H9 (cell line): ENCODE measurements at regions not wholly inside any gene's neighbourhood (a gene's known extent, or its start where the extent isn't known, plus 50 kb on each side); places are given as distances from the start of the nearest gene placed in this dataset.

Source experiments
- DNase-seq: peaks from one replicate; pipeline ENCODE4 v3.0.0-alpha.2; 2017
- H2AFZ ChIP-seq: one replicate; pipeline ENCODE4 v1.6.1; 2013; ENCODE audit warnings: mild to moderate bottlenecking, low read length, control low read depth, moderate library complexity
- H2AK5ac ChIP-seq: 2 replicates; pipeline ENCODE4 v1.6.1; 2013; ENCODE audit warnings: low read length, control low read depth, mixed read lengths; ENCODE audit not compliant: insufficient read length
- H2BK120ac ChIP-seq: one replicate; pipeline ENCODE4 v1.6.1; 2013; ENCODE audit warnings: low read depth, mild to moderate bottlenecking, low read length, control low read depth, inconsistent platforms; ENCODE audit not compliant: poor library complexity, severe bottlenecking
- H2BK12ac ChIP-seq: 2 replicates; pipeline ENCODE4 v1.6.1; 2013; ENCODE audit warnings: low read length, control low read depth, mixed read lengths, low read depth; ENCODE audit not compliant: insufficient read length
- H2BK15ac ChIP-seq: 2 replicates; pipeline ENCODE4 v1.6.1; 2013; ENCODE audit warnings: low read depth, low read length, control low read depth
- H2BK20ac ChIP-seq: one replicate; pipeline ENCODE4 v1.6.1; 2013; ENCODE audit warnings: low read depth, mild to moderate bottlenecking, low read length, control low read depth, inconsistent platforms; ENCODE audit not compliant: poor library complexity, severe bottlenecking
- H2BK5ac ChIP-seq: 2 replicates; pipeline ENCODE4 v1.6.1; 2013; ENCODE audit warnings: low read length, control low read depth, mixed read lengths; ENCODE audit not compliant: insufficient read length
- H3K14ac ChIP-seq: 2 replicates; pipeline ENCODE4 v1.6.1; 2013; ENCODE audit warnings: low read length, control low read depth; ENCODE audit not compliant: insufficient read depth
- H3K18ac ChIP-seq: 2 replicates; pipeline ENCODE4 v1.6.1; 2013; ENCODE audit warnings: low read depth, mild to moderate bottlenecking, mixed read lengths, low read length, control low read depth; ENCODE audit not compliant: insufficient read length
- H3K23ac ChIP-seq: 2 replicates; pipeline ENCODE4 v1.6.1; 2013; ENCODE audit warnings: low read length, control low read depth, mixed read lengths, low read depth; ENCODE audit not compliant: insufficient read length
- H3K23me2 ChIP-seq: 2 replicates; pipeline ENCODE4 v1.6.1; 2013; ENCODE audit warnings: low read depth, mild to moderate bottlenecking, mixed read lengths, low read length, control low read depth; ENCODE audit not compliant: insufficient read length, poor library complexity, severe bottlenecking
- H3K27ac ChIP-seq: 2 replicates; pipeline ENCODE4 v1.5.1; 2013; ENCODE audit warnings: low read length, control low read depth, mixed read lengths, low read depth; ENCODE audit not compliant: insufficient read length
- H3K27me3 ChIP-seq: 2 replicates; pipeline ENCODE4 v1.6.1; 2013; ENCODE audit warnings: low read length, control low read depth, inconsistent platforms; ENCODE audit not compliant: insufficient read depth
- H3K4ac ChIP-seq: 2 replicates; pipeline ENCODE4 v1.6.1; 2013; ENCODE audit warnings: low read depth, mild to moderate bottlenecking, control low read depth, inconsistent platforms, low read length, moderate library complexity
- H3K4me1 ChIP-seq: 2 replicates; pipeline ENCODE4 v1.6.1; 2013; ENCODE audit warnings: low read length, control low read depth, inconsistent platforms; ENCODE audit not compliant: insufficient read depth
- H3K4me2 ChIP-seq: 2 replicates; pipeline ENCODE4 v1.6.1; 2013; ENCODE audit warnings: low read length, control low read depth, mixed read lengths; ENCODE audit not compliant: insufficient read length, insufficient read depth
- H3K56ac ChIP-seq: 2 replicates; pipeline ENCODE4 v1.6.1; 2013; ENCODE audit warnings: low read depth, mild to moderate bottlenecking, mixed read lengths, low read length, control low read depth; ENCODE audit not compliant: insufficient read length
- H3K79me1 ChIP-seq: 2 replicates; pipeline ENCODE4 v1.6.1; 2013; ENCODE audit warnings: low read depth, mild to moderate bottlenecking, moderate library complexity, low read length, control low read depth, inconsistent platforms; ENCODE audit not compliant: insufficient read depth, poor library complexity, severe bottlenecking
- H3K79me2 ChIP-seq: 2 replicates; pipeline ENCODE4 v1.6.1; 2013; ENCODE audit warnings: low read length, control low read depth, inconsistent platforms; ENCODE audit not compliant: insufficient read depth
- H3K9ac ChIP-seq: 2 replicates; pipeline ENCODE4 v1.6.1; 2013; ENCODE audit warnings: low read length, control low read depth, mixed read lengths; ENCODE audit not compliant: insufficient read length; ENCODE audit errors: extremely low read depth
- H3K9me3 ChIP-seq: one replicate; pipeline ENCODE4 v1.6.1; 2013; ENCODE audit warnings: low read depth, low read length, inconsistent platforms; ENCODE audit not compliant: control insufficient read depth
- H3T11ph ChIP-seq: one replicate; pipeline ENCODE4 v1.6.1; 2013; ENCODE audit warnings: mild to moderate bottlenecking, low read length, control low read depth, inconsistent platforms
- H4K20me1 ChIP-seq: one replicate; pipeline ENCODE4 v1.6.1; 2013; ENCODE audit not compliant: control insufficient read depth, insufficient read length, insufficient read depth
- H4K5ac ChIP-seq: 2 replicates; pipeline ENCODE4 v1.6.1; 2013; ENCODE audit warnings: low read depth, mild to moderate bottlenecking, mixed read lengths, low read length, control low read depth; ENCODE audit not compliant: insufficient read length
- H4K8ac ChIP-seq: replicated peaks from 2 replicates; pipeline ENCODE4 v1.6.1; 2013; ENCODE audit warnings: low read length, control low read depth, mixed read lengths, low read depth; ENCODE audit not compliant: insufficient read length
- H4K91ac ChIP-seq: 2 replicates; pipeline ENCODE4 v1.6.1; 2013; ENCODE audit warnings: low read depth, mild to moderate bottlenecking, moderate library complexity, mixed read lengths, low read length, control low read depth; ENCODE audit not compliant: insufficient read length
- H3K27ac Mint-ChIP-seq, 3 experiments: 2 replicates in 2 of 3; 3 replicates in 1 of 3; pipeline ENCODE4 v1.8.0; 2020 to 2021; ENCODE audit warnings: mixed read lengths in 3 of 3, mild to moderate bottlenecking in 1 of 3, moderate library complexity in 1 of 3
- H3K27me3 Mint-ChIP-seq: 2 replicates; pipeline ENCODE4 v1.8.0; 2021; ENCODE audit warnings: low read depth, mild to moderate bottlenecking, moderate library complexity, mixed read lengths
- H3K36me3 Mint-ChIP-seq, 3 experiments: 2 replicates in 2 of 3; 3 replicates in 1 of 3; pipeline ENCODE4 v1.8.0; 2020 to 2021; ENCODE audit warnings: low read depth in 3 of 3, mixed read lengths in 3 of 3; ENCODE audit not compliant: insufficient read depth in 1 of 3
- H3K4me1 Mint-ChIP-seq, 2 experiments: 2 replicates each; pipeline ENCODE4 v1.8.0; 2020; ENCODE audit warnings: mixed read lengths in 2 of 2
- H3K4me3 Mint-ChIP-seq, 2 experiments: 2 replicates in 1 of 2; 3 replicates in 1 of 2; pipeline ENCODE4 v1.8.0; 2020 to 2021; ENCODE audit warnings: mild to moderate bottlenecking in 2 of 2, mixed read lengths in 2 of 2, moderate library complexity in 1 of 2
- H3K9me3 Mint-ChIP-seq, 2 experiments: 2 replicates in 1 of 2; 3 replicates in 1 of 2; pipeline ENCODE4 v1.8.0; 2020; ENCODE audit warnings: mild to moderate bottlenecking in 2 of 2, mixed read lengths in 2 of 2, moderate library complexity in 1 of 2
- WGBS: extraction: QIAGEN DNeasy Blood & Tissue Kit; methylation state at CpG from one replicate; pipeline ENCODE4 v1.1.7; 2013; ENCODE audit warnings: missing lambda C conversion rate, low lambda C conversion rate, mixed read lengths; ENCODE audit not compliant: insufficient read length; ENCODE audit errors: extremely low coverage; 5-methylcytosine and 5-hydroxymethylcytosine counted together
- TF ChIP-seq, protein P1 (sequence below): fragments of 200-600 bp; sonication (generic); conservative IDR thresholded peaks from 3 replicates; pipeline ENCODE4 v1.8.0; 2021; ENCODE audit warnings: antibody characterized with exemption, mild to moderate bottlenecking

DNA sequence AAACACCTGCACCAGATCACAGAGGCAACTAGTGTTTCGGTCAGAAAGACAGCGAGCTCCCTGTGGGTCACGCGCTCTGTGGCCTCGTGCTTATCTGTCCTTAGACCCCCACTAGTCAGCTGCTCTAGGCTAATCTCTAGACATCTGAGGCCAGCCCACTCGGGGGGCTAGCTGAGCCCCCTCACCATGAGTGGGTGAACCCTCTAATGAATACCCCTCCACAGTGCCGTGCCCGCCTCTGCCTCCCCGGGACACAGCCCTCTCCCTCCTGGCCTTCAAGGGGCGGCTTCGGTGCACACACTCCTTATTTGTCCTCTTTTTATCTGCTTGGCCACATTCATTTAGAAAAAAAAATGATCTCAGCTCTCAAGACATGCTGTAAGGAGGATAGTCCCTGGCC, 320.1 kb downstream of the C16orf95 start:
- H3K4me3 Mint-ChIP-seq: no peak overlapping the region
- no peak overlapping the region for H3K27ac Mint-ChIP-seq
- no peak for DNase-seq

More for the DNA sequence above, 320.1 kb downstream of the C16orf95 start:
- Histone ChIP-seq H4K91ac (no peak overlapping the region), H2BK20ac (no peak overlapping the region), H3K56ac (no peak overlapping the region), H2BK12ac (no peak overlapping the region), H3K18ac (no peak overlapping the region), H4K5ac (no peak overlapping the region), H3K27me3 (no peaks in the 10 kb centered on the region), H3K4me1 (no peaks in the 10 kb centered on the region), H3K14ac (no peak overlapping the region), H2AK5ac (no peak overlapping the region), H3K79me1 (no peaks in the 10 kb centered on the region), H3K4ac (no peak overlapping the region), H2BK5ac (no peak overlapping the region), H2BK120ac (no peak overlapping the region), H4K8ac (no peak overlapping the region), H3K9ac (no peak overlapping the region), H2AFZ (no peak overlapping the region), H3K23ac (no peak overlapping the region), H2BK15ac (no peak overlapping the region), H3K23me2 (no peaks in the 10 kb centered on the region), H4K20me1 (no peaks in the 10 kb centered on the region), H3K27ac (no peak overlapping the region), H3K79me2 (no peaks in the 10 kb centered on the region), H3K4me2 (no peak overlapping the region), H3T11ph (no peak overlapping the region), H3K9me3 (no peaks in the 10 kb centered on the region)
- H3K27me3 Mint-ChIP-seq: peaks cover 10% of the 10 kb centered on the region
- peaks cover 4 to 6% of the 10 kb centered on the region in 2 experiments for H3K4me1 Mint-ChIP-seq
- peaks cover 0 to 6% of the 10 kb centered on the region in 2 experiments; a peak in 4 of 5 replicates for H3K9me3 Mint-ChIP-seq
- WGBS: no CpG with 5 or more reads among the region's 11 CpGs
- TF ChIP-seq, protein P1, sequence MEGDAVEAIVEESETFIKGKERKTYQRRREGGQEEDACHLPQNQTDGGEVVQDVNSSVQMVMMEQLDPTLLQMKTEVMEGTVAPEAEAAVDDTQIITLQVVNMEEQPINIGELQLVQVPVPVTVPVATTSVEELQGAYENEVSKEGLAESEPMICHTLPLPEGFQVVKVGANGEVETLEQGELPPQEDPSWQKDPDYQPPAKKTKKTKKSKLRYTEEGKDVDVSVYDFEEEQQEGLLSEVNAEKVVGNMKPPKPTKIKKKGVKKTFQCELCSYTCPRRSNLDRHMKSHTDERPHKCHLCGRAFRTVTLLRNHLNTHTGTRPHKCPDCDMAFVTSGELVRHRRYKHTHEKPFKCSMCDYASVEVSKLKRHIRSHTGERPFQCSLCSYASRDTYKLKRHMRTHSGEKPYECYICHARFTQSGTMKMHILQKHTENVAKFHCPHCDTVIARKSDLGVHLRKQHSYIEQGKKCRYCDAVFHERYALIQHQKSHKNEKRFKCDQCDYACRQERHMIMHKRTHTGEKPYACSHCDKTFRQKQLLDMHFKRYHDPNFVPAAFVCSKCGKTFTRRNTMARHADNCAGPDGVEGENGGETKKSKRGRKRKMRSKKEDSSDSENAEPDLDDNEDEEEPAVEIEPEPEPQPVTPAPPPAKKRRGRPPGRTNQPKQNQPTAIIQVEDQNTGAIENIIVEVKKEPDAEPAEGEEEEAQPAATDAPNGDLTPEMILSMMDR: no peak
- H3K36me3 Mint-ChIP-seq: no peaks in the 10 kb centered on the region; a peak in 1 of 7 replicates
